Prostate gland (tissue), 2 donors: ENCODE measurements at regions not wholly inside any gene's neighbourhood (a gene's known extent, or its start where the extent isn't known, plus 50 kb on each side); places are given as distances from the start of the nearest gene placed in this dataset.

Experiments used
- POLR2A ChIP-seq: fragments of 450-650 bp; IDR thresholded peaks from one replicate; pipeline ENCODE4 v1.6.1; 2016; ENCODE audit warnings: antibody characterized with exemption, mild to moderate bottlenecking
- POLR2AphosphoS5 ChIP-seq: sonication (generic); formaldehyde crosslinking; IDR thresholded peaks from one replicate; pipeline ENCODE4 v1.6.1; 2017; ENCODE audit warnings: antibody characterized with exemption
- TF ChIP-seq, protein P1 (sequence below), 4 experiments: fragments of 200-600 bp in 2 of 4; fragments of 450-650 bp in 2 of 4; sonication (generic) in 2 of 4; IDR thresholded peaks; 1 replicate in 3 of 4; 2 replicates in 1 of 4; pipeline ENCODE4 v1.5.1; 2016 to 2019; ENCODE audit warnings: antibody characterized with exemption in 4 of 4, mild to moderate bottlenecking in 2 of 4, moderate library complexity in 2 of 4

DNA sequence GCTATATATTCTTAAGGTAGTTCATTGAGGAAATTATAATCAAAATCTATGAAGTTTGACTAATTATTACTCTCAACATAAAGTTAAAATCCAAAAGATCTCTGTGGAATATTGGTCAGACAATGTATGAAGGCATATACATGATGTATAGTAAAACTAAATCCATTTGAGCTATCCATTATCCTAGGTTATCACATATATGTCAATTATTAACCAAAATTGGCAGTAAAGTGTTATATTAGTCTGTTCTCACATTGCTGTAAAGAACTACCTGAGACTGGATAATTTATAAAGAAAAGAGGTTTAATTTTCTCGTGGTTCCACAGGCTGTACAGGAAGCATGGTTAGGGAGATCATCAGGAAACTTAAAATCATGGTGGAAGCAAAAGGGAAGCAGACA lies 511.7 kb upstream of the SGCD start:
- no peak for TF ChIP-seq POLR2AphosphoS5
- TF ChIP-seq, protein P1, sequence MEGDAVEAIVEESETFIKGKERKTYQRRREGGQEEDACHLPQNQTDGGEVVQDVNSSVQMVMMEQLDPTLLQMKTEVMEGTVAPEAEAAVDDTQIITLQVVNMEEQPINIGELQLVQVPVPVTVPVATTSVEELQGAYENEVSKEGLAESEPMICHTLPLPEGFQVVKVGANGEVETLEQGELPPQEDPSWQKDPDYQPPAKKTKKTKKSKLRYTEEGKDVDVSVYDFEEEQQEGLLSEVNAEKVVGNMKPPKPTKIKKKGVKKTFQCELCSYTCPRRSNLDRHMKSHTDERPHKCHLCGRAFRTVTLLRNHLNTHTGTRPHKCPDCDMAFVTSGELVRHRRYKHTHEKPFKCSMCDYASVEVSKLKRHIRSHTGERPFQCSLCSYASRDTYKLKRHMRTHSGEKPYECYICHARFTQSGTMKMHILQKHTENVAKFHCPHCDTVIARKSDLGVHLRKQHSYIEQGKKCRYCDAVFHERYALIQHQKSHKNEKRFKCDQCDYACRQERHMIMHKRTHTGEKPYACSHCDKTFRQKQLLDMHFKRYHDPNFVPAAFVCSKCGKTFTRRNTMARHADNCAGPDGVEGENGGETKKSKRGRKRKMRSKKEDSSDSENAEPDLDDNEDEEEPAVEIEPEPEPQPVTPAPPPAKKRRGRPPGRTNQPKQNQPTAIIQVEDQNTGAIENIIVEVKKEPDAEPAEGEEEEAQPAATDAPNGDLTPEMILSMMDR (IDR thresholded peaks at IDR 0.05) = no peak
- no peak for TF ChIP-seq POLR2A
